ENCODE measurements at regions not wholly inside any gene's neighbourhood (a gene's known extent, or its start where the extent isn't known, plus 50 kb on each side); places are given as distances from the start of the nearest gene placed in this dataset.

- H3F3A ChIP-seq (ENCODE audit: low read depth), result no peaks in the 10 kb centered on the region
- no peaks in the 10 kb centered on the region for H3K9me3 ChIP-seq (ENCODE audit: insufficient read depth, low read depth, low read length)
- H3K27me3 ChIP-seq (ENCODE audit: insufficient read depth, low read length, poor library complexity, severe bottlenecking), result no peaks in the 10 kb centered on the region
- H3K36me3 ChIP-seq (ENCODE audit: insufficient read depth, low read length), result no peaks in the 10 kb centered on the region
- H3K4me1 ChIP-seq (ENCODE audit: insufficient read depth, low read length, poor library complexity, severe bottlenecking), result no peaks in the 10 kb centered on the region
- H3K4me2 ChIP-seq (ENCODE audit: low read depth, low read length, poor library complexity, severe bottlenecking), result no peak overlapping the region
- H2AFZ ChIP-seq (ENCODE audit: low read length), result no peak overlapping the region
- no peak overlapping the region for H3K9ac ChIP-seq (ENCODE audit: low read depth, low read length, poor library complexity, severe bottlenecking)
- no peak for TF ChIP-seq EZH2phosphoT487 (IDR thresholded peaks at IDR 0.05; ENCODE audit: borderline replicate concordance)
- TF ChIP-seq, protein P1, sequence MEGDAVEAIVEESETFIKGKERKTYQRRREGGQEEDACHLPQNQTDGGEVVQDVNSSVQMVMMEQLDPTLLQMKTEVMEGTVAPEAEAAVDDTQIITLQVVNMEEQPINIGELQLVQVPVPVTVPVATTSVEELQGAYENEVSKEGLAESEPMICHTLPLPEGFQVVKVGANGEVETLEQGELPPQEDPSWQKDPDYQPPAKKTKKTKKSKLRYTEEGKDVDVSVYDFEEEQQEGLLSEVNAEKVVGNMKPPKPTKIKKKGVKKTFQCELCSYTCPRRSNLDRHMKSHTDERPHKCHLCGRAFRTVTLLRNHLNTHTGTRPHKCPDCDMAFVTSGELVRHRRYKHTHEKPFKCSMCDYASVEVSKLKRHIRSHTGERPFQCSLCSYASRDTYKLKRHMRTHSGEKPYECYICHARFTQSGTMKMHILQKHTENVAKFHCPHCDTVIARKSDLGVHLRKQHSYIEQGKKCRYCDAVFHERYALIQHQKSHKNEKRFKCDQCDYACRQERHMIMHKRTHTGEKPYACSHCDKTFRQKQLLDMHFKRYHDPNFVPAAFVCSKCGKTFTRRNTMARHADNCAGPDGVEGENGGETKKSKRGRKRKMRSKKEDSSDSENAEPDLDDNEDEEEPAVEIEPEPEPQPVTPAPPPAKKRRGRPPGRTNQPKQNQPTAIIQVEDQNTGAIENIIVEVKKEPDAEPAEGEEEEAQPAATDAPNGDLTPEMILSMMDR (conservative IDR thresholded peaks at IDR 0.05; ENCODE audit: low read length), result no peak
- H3K4me3 ChIP-seq (ENCODE audit: low read length, poor library complexity, severe bottlenecking), result no peak overlapping the region
- H4K20me1 ChIP-seq (ENCODE audit: insufficient read depth, low read length, poor library complexity, severe bottlenecking), result no peaks in the 10 kb centered on the region
- H3K79me2 ChIP-seq (ENCODE audit: insufficient read depth, low read length), result no peaks in the 10 kb centered on the region
- no peaks in the 10 kb centered on the region for H3K9me2 ChIP-seq (replicated peaks; ENCODE audit: low read depth, low read length)
Measured at GRCh38 chr4:166602068-166602467, 632.2 kb downstream of the SPOCK3 start.

- Histone ChIP-seq H3K9me3 (ENCODE audit: insufficient read depth, low read depth, low read length) (no peaks in the 10 kb centered on the region), H3F3A (ENCODE audit: low read depth) (no peaks in the 10 kb centered on the region), H3K9ac (ENCODE audit: low read depth, low read length, poor library complexity, severe bottlenecking) (no peak overlapping the region), H3K4me1 (ENCODE audit: insufficient read depth, low read length, poor library complexity, severe bottlenecking) (peaks cover 2% of the 10 kb centered on the region), H3K79me2 (ENCODE audit: insufficient read depth, low read length) (no peaks in the 10 kb centered on the region), H3K4me3 (ENCODE audit: low read length, poor library complexity, severe bottlenecking) (no peak overlapping the region), H3K27me3 (ENCODE audit: insufficient read depth, low read length, poor library complexity, severe bottlenecking) (no peaks in the 10 kb centered on the region), H3K9me2 (replicated peaks; ENCODE audit: low read depth, low read length) (no peaks in the 10 kb centered on the region), H3K4me2 (ENCODE audit: low read depth, low read length, poor library complexity, severe bottlenecking) (no peak overlapping the region), H3K36me3 (ENCODE audit: insufficient read depth, low read length) (no peaks in the 10 kb centered on the region), H4K20me1 (ENCODE audit: insufficient read depth, low read length, poor library complexity, severe bottlenecking) (no peaks in the 10 kb centered on the region), H2AFZ (ENCODE audit: low read length) (no peak overlapping the region)
- TF ChIP-seq EZH2phosphoT487 (IDR thresholded peaks at IDR 0.05; ENCODE audit: borderline replicate concordance), result no peak
- TF ChIP-seq, protein P1 (conservative IDR thresholded peaks at IDR 0.05; ENCODE audit: low read length), result no peak
Measured at GRCh38 chr4:166622425-166622977, 611.8 kb downstream of the SPOCK3 start.

- H3K36me3 ChIP-seq (ENCODE audit: insufficient read depth, low read length), result no peaks in the 10 kb centered on the region
- no peak for TF ChIP-seq EZH2phosphoT487 (IDR thresholded peaks at IDR 0.05; ENCODE audit: borderline replicate concordance)
- TF ChIP-seq, protein P1 (conservative IDR thresholded peaks at IDR 0.05; ENCODE audit: low read length), result no peak
- no peaks in the 10 kb centered on the region for H3K9me2 ChIP-seq (replicated peaks; ENCODE audit: low read depth, low read length)
- peaks cover 2% of the 10 kb centered on the region for H3K4me1 ChIP-seq (ENCODE audit: insufficient read depth, low read length, poor library complexity, severe bottlenecking)
- no peak overlapping the region for H3K4me2 ChIP-seq (ENCODE audit: low read depth, low read length, poor library complexity, severe bottlenecking)
- no peak overlapping the region for H3K9ac ChIP-seq (ENCODE audit: low read depth, low read length, poor library complexity, severe bottlenecking)
- no peaks in the 10 kb centered on the region for H3F3A ChIP-seq (ENCODE audit: low read depth)
- no peaks in the 10 kb centered on the region for H3K27me3 ChIP-seq (ENCODE audit: insufficient read depth, low read length, poor library complexity, severe bottlenecking)
- H3K79me2 ChIP-seq (ENCODE audit: insufficient read depth, low read length), result no peaks in the 10 kb centered on the region
- H3K4me3 ChIP-seq (ENCODE audit: low read length, poor library complexity, severe bottlenecking), result no peak overlapping the region
- H4K20me1 ChIP-seq (ENCODE audit: insufficient read depth, low read length, poor library complexity, severe bottlenecking), result no peaks in the 10 kb centered on the region
- H3K9me3 ChIP-seq (ENCODE audit: insufficient read depth, low read depth, low read length), result no peaks in the 10 kb centered on the region
- no peak overlapping the region for H2AFZ ChIP-seq (ENCODE audit: low read length)
Measured at GRCh38 chr4:166625018-166625637, 609.2 kb downstream of the SPOCK3 start.
